ENCODE measurements at regions not wholly inside any gene's neighbourhood (a gene's known extent, or its start where the extent isn't known, plus 50 kb on each side); places are given as distances from the start of the nearest gene placed in this dataset.
"Not testable (repeated sequence)": the region's sequence is repeated elsewhere in the genome, so short reads cannot be mapped to it uniquely, and the experiment has no call there.

DNA sequence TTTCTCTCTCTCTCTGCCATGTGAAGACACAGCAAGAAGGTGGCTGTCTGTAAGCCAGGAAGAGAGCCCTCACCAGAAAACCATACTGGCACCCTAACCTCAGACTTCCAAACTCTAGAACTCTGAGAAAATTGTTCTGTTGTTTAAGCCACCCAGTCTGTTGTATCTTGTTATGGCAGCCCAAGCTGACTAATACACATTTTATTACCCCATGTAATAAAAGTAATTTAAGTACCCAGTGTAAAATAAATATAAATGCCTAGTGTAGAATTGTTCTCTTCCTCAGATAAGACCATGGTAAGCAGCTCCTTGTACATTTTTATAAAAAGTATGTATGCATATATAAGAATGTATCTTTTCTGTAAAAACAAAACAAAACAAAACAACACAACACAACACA lies 119.7 kb downstream of the DTL start:
- FAIRE-seq = no peak

DNA sequence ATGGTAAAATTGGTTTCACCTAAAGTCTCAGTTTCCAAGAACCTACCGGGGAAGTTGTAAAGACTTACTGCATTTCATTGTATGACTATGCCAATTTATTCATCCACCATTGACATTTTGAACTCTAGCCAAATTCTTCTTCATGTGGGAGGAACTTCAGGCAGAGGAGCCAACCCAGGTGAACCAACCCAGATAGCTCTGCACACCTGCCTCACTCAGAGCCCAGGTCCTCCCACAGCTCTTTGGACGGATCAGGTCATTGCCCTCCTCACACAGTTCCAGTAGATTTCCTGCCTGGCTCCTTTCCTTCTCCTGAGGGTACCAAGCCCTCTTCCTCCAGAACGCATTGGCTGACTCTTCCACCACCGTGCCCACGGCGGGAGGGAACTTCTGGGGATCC lies 121.7 kb downstream of the DTL start:
- no peak for FAIRE-seq

DNA sequence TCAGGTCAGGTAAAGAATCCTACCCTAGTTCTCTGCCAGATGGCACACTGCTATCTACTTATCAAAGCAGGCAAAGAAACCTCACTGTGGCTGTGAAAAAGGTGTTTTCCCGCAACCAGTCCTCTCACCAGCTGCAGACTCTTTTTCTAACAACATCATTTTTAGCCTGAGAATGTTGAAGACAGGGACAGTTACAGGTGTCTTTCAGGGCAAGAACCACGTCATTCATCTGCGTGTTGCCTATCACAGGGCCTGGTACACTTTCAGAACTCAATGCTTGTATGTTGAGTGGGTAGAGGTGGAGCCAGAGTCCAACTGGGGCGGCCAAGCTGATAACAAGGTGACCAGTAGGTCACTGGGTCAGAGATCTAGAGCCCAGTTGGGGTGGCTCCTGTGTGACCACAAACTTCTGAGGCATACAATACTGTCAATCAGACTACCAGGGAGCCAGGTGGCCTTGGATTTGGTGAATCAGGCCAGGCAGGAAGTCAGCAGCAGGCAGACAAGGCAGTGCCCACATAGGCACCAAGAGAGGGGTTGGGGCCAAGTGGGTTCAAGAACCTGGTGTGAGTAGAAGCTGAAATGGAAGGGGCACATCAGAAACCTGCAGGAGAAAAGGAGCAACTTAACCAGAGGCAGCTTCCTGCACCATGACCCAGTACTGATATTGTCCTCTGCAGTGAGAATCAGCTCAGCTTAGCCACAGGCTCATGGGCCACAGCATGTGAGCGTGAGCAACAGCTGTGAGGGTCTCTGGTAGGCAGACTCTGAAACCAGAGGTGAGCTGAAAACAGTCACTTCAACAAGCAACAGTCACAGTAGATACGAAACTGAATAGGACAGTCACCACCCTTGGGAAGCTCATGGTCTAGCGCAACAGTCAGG lies 123.6 kb downstream of the DTL start:
- no peak for FAIRE-seq

DNA sequence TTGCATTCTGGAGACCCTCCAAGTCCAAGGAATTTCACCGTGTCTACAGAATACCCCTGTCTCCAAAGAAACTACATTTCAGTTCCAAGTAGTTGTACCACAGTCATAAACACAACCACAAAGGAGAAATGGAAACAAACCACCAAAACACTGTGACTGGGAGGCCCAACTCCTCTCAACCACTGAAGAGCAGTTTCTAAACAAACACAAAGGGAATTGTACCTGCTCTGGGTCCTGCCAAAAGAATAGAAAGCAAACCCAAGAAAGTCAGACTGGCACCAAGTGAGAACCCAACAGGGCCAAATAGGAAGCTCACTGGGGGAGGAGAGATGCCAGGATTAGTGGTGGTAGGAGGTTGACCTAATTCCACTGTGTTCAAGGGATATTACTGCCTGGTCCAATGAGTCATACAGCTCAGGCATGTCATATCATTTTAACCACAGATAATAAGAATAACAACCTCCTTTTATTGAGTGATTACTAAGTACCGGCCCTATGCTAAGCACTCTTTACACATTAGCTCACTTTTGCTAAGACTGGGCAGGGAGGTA lies 123.9 kb upstream of the PPP2R5A start:
- FAIRE-seq = no peak

DNA sequence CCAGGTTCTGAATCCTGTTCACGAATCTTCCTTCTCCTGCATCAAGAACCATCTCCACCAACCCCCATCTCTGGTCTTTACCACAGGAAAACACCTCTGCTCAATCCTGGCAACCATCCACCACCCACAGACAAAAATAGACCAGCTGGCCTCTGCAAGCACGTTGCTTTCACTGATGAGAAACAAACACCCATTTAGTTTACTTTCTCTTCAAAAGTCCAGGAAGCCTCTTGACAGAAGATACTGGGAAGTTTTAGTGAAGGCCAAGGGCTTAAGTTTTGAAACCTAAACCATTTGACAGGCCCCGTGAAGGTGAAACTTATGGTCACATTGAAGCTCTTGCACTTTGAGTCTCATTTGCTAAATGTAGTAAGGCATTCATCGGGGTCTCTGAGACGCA lies 122.6 kb upstream of the PPP2R5A start:
- FAIRE-seq = no peak

DNA sequence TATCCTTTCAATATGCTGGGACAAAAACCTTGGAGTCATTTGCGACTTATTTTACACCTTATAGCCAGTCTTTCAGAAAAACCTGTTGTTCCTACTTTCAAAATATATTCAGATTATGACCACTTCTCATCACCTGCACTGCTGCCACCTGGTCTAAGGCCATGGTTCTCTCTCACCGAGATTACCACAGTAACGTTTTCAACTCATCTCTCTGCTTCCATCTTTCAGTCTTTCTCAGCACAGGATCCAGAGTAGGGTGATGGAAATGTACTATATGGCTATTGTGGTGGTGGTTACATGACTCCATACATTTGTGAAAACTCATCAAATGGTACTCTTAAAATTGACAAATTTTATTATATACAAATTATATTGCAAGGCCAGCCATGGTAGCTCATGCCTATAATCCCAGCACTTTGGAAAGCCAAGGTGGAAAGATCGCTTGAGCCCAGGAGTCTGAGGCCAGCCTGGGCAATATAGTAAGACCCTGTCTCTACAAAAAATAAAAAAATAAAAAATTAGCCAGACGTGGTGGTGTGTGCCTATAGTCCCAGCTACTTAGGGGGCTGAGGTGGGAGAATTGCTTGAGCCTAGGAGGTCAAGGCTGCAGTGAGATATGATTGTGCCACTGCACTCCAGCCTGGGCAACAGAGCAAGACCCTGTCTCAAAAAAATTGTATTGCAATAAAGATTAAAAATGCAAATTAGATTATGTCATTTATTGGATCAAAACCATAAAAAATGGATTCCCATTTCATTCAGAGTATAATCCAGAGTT lies 120.9 kb upstream of the PPP2R5A start:
- FAIRE-seq = no peak

DNA sequence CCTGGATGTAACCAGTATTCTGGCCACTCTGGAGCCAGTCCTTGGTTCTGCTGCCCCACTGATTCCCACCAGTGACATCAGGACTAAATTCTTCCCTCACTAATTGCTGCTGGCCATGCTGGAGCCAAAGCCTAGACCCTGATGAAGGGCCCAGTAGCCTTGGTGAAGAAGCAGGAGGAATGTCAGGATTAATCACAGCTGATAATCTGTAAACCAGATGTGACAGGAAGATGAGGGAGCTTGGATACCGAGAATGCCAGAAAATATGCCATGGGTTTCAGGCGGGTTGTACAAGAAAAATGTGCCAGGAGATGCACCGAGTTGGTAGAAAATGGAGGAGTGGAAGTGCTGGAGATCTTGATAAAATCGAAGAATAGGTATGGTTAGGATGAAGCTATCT lies 119.0 kb upstream of the PPP2R5A start:
- FAIRE-seq = no peak

DNA sequence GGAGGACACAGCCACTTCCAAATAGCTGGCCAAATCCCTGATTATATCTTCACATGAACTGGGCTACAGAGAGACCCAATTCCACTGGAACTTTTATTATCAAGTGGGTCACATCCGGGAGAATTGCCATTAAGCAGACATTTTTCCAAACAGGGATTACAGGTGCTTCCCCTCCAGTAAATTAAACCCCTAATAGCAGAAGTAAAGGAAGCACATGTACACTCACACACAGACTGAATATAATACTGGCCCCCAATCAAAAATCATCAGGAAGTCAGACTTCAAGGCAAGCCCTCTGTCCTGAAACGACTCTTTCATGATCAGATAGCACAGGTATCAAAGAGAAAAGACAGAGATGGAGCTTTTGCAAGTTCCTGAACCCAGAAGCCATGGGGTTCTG lies 118.6 kb upstream of the PPP2R5A start:
- FAIRE-seq = no peak

DNA sequence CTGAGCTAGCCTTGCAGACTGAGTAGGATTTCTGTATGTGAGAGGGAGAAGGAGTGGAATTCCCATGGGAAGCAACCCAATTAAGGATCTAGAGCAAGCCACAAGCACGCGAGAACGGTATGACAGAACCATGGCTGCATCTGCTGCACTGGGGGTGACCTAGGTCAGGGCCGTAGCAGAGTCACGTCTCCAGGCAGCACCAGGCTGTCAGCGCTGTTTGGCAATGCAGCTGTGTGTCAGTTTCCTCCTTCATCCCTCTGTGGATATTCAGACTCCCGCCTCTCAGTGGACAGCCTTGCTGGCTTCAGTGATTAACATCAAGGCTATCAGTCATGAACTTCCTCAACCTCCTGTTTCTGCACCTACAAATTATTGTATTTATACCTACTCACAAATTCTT lies 118.1 kb upstream of the PPP2R5A start:
- no peak for FAIRE-seq

DNA sequence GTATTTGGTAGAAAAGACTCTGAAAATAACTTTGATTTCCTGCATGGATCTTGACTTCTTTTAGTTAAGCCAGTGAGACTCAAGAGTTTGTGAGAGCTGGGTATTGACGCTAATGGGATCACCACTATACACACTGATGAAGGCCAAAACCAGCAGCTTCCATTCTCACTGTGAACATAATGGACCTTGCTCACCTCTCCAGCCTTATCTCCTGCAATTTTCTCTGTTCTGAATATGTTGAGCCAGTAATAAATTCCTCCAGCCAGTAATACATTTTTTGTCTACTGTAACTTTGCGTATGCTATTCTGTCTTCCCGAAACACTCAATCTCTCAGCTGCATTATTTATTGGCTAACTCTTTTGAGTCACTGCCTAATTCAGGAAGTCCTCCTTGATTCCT lies 111.6 kb upstream of the PPP2R5A start:
- no peak for FAIRE-seq

DNA sequence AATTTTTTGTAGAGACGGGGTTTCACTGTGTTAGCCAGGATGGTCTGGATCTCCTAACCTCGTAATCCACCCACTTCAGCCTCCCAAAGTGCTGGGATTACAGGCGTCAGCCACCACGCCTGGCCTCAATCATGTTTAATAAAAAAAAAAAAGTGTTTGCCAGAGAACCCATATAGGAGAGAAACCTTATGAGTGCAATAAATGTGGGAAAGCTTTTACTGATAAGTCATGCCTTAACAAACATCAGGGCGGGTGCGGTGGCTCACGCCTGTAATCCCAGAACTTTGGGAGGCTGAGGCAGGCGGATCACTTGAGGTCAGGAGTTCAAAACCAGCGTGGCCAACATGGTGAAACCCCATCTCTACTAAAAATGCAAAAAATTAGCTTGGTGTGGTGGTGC lies 110.9 kb upstream of the PPP2R5A start:
- not testable (repeated sequence) for FAIRE-seq

DNA sequence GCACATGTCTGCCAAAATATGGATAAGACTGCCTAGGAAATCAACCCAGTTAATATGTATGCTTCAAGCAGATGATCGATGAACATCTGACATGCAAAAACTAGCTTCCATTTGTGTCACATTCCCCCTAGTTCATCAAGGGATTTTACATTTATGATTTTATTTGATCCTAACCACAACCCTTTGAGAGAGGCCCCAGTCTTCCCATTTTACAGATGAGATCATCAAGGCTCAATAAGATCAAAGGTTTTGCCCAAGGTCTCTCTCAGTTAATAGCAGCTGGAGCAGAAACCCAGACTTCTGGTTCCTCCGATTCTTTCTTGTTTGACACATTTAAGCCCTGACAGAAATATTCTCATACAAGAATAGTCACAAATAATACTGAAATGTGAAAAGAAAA lies 107.7 kb upstream of the PPP2R5A start:
- no peak for FAIRE-seq

DNA sequence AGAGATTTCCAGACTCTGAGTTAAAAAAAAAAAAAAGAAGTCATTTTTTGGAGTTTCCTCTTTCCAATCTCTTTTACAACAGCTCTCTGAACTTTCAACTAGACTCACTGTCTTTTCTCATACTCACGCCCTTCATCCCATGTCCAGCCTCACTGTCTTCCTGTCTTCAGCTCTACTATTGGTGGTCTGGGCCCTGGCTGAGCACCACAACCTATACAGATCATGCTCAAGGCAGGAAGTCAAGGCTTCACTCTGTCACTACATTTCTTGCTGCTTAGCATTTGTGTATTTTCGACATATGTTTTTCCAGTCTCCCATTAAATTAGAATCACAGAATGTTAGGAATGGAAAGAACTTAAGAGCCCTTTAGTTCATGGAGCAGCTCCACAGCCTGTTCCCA lies 106.4 kb upstream of the PPP2R5A start:
- no peak for FAIRE-seq

DNA sequence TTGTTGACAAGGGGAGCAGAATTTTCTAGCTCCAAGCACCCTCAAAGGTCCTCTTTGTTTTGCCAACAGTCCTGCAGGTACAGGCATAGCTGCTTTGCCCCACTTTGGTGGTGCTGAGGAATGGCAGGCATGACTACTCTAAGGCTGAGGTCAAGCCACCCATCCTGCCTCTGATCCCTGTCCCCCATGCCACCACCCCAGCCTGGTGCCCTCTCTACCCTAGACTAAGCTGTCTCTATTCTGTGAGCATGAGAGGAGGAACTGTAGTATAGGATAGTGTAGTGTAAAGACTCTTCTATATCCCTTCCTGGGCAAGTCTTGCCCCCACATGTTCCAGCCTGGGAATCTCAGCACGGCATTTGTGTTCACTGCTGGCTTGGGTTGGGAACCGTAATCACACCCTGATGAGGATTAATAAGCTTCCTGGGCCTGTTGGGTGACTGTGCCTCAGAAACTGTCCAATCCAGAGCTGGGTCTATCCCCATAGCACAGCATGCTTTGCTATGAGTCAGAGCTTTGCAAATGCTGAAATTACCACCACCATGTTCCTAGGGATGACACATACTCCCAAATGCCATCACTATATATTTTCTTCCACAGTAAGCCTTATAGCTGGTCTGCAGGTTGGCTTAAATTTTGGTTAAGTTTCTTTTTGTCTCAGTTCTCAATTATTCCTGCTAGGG lies 105.7 kb upstream of the PPP2R5A start:
- no peak for FAIRE-seq

DNA sequence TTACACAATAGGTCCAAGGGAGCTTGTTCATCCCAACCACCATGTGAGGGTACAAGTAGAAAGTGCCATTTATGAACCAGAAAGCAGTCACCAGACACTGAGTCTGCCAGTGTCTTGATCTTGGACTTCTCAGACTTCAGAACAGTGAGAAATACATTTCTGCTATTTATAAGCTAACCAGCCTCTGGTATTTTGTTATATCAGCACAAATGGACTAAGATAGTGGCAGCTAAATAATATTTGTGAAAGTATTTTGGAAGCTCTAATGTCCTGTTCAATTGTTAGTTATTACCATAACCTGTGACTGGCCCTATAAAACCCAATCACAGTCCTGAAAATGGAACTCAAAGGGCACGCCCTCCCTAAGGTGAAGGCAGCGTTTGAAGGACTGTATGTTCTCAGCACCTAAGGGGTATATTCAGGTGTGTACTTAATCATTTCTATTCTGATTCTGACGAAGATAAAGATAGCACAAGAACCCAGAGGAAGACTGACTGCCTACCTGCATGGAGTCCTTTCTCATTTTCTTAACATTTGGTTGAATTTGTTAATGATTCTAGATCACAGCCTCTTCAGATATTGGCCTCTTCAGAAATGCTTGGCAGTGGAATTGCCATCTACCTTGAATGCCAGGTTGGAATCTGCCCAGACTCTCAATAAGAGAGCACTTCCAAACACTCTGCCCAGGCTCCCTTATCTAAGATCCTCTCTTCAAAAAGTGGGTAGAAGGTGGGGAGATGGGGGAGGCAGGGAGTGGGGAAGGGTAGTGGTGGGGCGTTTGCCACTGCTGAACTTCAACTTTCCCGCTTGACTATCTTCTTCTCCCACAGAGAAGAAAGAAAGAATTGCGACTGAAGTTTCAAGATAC lies 104.0 kb upstream of the PPP2R5A start:
- FAIRE-seq = no peak

DNA sequence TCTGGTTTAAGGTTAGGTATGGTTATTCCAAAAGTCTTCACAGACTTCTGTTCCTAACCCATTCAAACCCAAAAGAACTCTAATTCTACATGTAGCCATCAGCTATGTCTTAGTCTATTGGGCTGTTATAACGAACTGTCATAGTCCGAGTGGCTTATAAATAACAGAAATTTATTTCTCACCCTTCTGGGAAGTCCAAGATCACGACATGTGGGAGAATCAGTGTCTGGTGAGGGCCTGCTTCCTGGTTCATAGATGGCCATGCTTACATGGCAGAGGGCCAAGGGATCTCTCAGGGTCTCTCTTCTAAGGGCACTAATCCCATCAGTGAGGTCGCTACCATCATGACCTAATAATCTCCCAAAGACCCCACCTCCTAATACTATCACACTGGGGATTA lies 103.0 kb upstream of the PPP2R5A start:
- no peak for FAIRE-seq

DNA sequence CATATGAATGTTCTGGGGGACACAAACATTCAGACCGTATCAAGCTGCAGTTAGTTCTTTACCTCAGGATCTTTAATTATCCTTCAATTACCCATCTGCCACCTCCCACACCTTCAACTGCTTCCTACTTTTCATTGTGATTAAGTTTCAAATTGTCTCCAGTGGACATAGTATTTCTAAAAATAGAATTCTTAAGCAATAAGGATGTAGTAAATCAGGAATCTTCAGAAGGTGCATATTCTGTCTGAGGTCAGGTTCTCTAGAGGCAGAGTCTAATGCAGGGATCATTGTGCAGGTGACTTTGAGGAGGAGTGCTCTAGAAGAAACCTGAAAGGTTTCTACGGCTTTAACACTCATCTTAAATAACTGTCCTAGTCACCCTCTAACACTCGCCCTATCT lies 102.6 kb upstream of the PPP2R5A start:
- FAIRE-seq = no peak

DNA sequence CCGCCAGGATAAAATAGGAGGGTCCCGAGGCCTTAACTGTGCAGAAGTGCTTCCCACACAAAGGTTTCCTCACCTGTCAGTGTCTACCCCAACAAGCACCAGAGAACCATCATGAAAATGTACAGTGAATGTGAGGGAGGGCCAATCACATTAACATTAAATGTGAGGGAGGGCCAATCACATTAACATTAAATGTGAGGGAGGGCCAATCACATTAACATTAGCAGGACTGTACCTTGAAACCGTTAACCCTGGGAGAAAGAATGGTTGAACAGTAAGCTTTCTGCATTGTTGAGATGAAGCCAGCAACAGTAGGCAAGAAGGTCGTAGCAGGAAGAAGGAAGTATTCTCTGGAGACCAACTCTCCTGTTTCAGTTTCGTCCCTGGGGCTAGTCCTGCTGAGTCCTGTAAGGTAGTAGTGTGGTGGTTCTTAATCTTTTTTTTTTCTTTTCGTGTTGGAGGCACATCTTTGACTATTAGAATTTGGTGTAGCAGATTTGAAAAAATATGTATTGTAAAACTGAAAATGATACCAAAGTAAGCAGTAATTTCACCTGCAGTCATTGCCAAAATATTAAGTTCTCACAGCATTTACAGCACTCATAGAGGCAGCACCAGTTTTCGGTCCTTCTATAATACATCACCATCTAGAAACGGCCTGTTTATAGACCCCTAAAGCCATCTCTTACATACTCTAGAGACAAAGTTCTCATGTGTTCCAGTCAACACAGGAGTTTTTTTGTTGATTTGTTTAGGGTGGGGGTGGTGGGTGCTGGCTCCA lies 98.6 kb upstream of the PPP2R5A start:
- no peak for FAIRE-seq

DNA sequence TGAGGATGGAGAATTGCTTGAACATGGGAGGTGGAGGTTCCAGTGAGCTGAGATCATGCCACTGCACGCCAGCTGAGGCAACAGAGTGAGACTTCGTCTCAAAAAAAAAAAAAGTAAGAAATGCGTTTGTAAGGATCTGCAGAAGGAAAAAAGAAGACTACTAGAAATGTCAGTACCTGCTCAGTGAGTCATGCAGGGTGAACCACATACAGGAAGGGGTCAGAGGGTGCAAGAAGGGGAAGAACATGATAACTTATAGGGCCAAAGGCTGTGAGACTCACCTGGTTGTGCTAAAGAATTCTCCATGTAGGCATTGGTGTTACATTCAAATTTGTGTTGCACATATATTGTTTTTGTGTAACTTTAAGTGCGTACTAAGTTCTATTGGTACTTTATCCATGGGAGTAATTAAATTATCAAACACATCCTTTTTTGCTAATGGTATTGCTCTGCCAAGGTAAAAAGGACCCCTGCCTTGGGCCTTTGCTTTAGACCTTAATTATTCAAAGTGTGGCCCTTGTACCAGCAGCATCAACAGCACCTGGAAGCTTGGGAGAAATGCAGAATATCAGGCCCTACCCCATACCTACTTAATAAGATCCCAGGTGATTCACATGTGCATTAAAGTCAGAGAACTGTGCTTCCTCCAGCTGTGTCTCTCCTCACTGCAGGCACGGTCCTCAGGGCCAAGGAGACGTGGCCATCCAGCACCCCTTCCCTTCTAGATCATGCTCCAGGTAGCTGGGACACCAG lies 96.4 kb upstream of the PPP2R5A start:
- no peak for FAIRE-seq

DNA sequence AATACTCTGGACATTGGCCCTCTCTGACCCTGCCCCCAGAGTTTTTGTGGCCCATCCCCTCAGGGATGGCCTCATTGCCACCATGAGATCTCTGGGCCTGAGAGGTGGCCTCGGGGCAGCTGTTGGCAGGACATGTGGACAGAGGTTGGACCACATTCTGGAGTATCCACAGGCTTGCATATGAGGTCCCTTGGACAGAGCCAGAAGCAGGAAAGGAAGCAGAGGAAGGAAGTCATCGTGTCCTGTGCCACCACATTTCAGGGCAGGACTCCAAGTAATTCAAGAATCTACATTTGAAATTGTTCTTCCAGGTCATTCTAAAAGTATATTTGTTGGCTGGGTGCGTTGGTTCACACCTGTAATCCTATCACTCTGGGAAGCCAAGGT lies 95.9 kb upstream of the PPP2R5A start:
- no peak for FAIRE-seq

DNA sequence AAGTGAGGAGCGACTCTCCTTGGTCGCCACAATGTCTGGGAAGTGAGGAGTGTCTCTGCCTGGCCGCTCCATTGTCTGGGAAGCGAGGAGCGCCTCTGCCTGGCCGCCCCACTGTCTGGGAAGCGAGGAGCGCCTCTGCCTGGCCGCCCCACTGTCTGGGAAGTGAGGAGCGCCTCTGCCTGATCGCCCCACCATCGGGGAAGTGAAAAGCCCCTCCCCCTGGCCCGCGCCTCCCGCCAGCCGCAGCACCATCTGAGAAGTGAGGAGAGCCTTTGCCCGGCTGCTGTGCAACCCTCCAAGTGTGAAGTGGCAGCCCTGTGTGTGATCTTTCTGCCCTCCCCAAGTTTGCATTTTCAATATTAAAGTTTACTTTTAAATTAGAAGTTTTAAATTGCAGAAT lies 95.0 kb upstream of the PPP2R5A start:
- FAIRE-seq = no peak
